22Rv1 (cell line): ENCODE measurements at regions not wholly inside any gene's neighbourhood (a gene's known extent, or its start where the extent isn't known, plus 50 kb on each side); places are given as distances from the start of the nearest gene placed in this dataset.

ENCODE experiments used
- CTCF ChIP-seq: fragments of 450-650 bp; IDR thresholded peaks from 2 replicates; pipeline ENCODE4 v1.5.1; 2017; ENCODE audit warnings: mild to moderate bottlenecking
- ZFX ChIP-seq: fragments of 450-650 bp; IDR thresholded peaks from 2 replicates; pipeline ENCODE4 v1.6.1; 2017; ENCODE audit warnings: antibody characterized with exemption, borderline replicate concordance

DNA sequence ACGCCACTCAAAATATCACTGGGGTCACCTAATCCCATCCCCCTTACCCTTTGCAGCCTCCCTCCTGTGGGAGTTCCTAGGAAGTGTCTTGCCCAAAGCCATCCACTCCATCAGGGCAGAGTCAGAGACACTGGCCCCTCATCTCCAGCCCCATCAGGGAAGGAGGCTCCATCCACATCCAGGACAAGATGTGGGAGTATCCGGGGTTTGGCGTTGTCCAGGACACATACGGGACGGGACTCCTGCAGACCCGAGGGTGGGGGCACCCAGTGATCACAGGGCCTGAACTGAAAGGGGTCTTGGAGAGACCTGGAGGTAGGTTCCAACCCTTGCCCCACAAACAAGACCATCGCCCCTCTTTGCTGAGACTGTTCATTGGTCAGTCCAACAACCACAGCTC, 348.2 kb downstream of the MATN1 start:
- TF ChIP-seq CTCF = no peak
- TF ChIP-seq ZFX = no peak
